Ishikawa (cell line): ENCODE measurements at regions not wholly inside any gene's neighbourhood (a gene's known extent, or its start where the extent isn't known, plus 50 kb on each side); places are given as distances from the start of the nearest gene placed in this dataset.

ENCODE experiments used
- CEBPB ChIP-seq: IDR thresholded peaks from 2 replicates; pipeline ENCODE4 v1.6.1; 2012
- CREB1 ChIP-seq: IDR thresholded peaks from 2 replicates; pipeline ENCODE4 v1.6.1; 2012; ENCODE audit warnings: low read depth
- EGR1 ChIP-seq: IDR thresholded peaks from 2 replicates; pipeline ENCODE4 v1.6.1; 2012
- EP300 ChIP-seq: IDR thresholded peaks from 2 replicates; pipeline ENCODE4 v1.6.1; 2012; ENCODE audit warnings: borderline replicate concordance
- FOXM1 ChIP-seq: IDR thresholded peaks from 2 replicates; pipeline ENCODE4 v1.6.1; 2012; ENCODE audit warnings: low read depth, borderline replicate concordance
- MAX ChIP-seq: IDR thresholded peaks from 2 replicates; pipeline ENCODE4 v1.6.1; 2012
- NFIC ChIP-seq: IDR thresholded peaks from 2 replicates; pipeline ENCODE4 v1.6.1; 2012
- RAD21 ChIP-seq: IDR thresholded peaks from 2 replicates; pipeline ENCODE4 v1.6.1; 2012; ENCODE audit warnings: low read depth
- REST ChIP-seq: IDR thresholded peaks from 2 replicates; pipeline ENCODE4 v1.6.1; 2012; ENCODE audit warnings: low read depth, mild to moderate bottlenecking
- TAF1 ChIP-seq: IDR thresholded peaks from 2 replicates; pipeline ENCODE4 v1.6.1; 2012; ENCODE audit warnings: low read depth, mild to moderate bottlenecking
- TCF12 ChIP-seq: IDR thresholded peaks from 2 replicates; pipeline ENCODE4 v1.6.1; 2012; ENCODE audit warnings: low read depth
- TEAD4 ChIP-seq: IDR thresholded peaks from 2 replicates; pipeline ENCODE4 v1.6.1; 2012
- USF1 ChIP-seq: IDR thresholded peaks from 2 replicates; pipeline ENCODE4 v1.6.1; 2012
- YY1 ChIP-seq: IDR thresholded peaks from 2 replicates; pipeline ENCODE4 v1.6.1; 2012; ENCODE audit warnings: low read depth
- ZBTB7A ChIP-seq: IDR thresholded peaks from 2 replicates; pipeline ENCODE4 v1.6.1; 2012; ENCODE audit warnings: low read depth

GRCh38 chr5:57703721-57704120 is 221.1 kb upstream of the ACTBL2 start:
- TF ChIP-seq ZBTB7A (no peak), USF1 (no peak), TEAD4 (no peak), TCF12 (no peak), EP300 (no peak)

- TF ChIP-seq EGR1 (no peak), NFIC (no peak), RAD21 (no peak), REST (no peak), TEAD4 (no peak), TAF1 (no peak), MAX (no peak), CEBPB (no peak), USF1 (no peak), EP300 (no peak), FOXM1 (no peak), ZBTB7A (no peak), CREB1 (no peak)
Observed at GRCh38 chr5:57700484-57700883, 217.9 kb upstream of the ACTBL2 start.

- TF ChIP-seq TEAD4 (no peak), YY1 (no peak), RAD21 (no peak), TCF12 (no peak), TAF1 (no peak), MAX (no peak), CEBPB (no peak), EP300 (no peak), REST (no peak), USF1 (no peak), NFIC (no peak), ZBTB7A (no peak), FOXM1 (no peak)
Observed at GRCh38 chr5:57700072-57700471, 217.5 kb upstream of the ACTBL2 start.

- TF ChIP-seq EGR1, result no peak
- peak; percentile 94 for TF ChIP-seq TEAD4
Observed at GRCh38 chr5:57698802-57699201, 216.2 kb upstream of the ACTBL2 start.

GRCh38 chr5:57698086-57698485 is 215.5 kb upstream of the ACTBL2 start:
- TF ChIP-seq NFIC (no peak), MAX (no peak), CEBPB (no peak), EGR1 (no peak), REST (no peak), CREB1 (no peak), RAD21 (no peak), TAF1 (no peak), TCF12 (no peak), FOXM1 (no peak), EP300 (no peak), TEAD4 (no peak), USF1 (no peak), ZBTB7A (no peak), YY1 (no peak)
